GM12864 (cell line): ENCODE measurements at regions not wholly inside any gene's neighbourhood (a gene's known extent, or its start where the extent isn't known, plus 50 kb on each side); places are given as distances from the start of the nearest gene placed in this dataset.
"Not testable (repeated sequence)": the region's sequence is repeated elsewhere in the genome, so short reads cannot be mapped to it uniquely, and the experiment has no call there.

ENCODE experiments used
- DNase-seq: peaks from one replicate; pipeline ENCODE4 v3.0.0-alpha.2; 2011; ENCODE audit warnings: low read depth
- H3K4me3 ChIP-seq: 2 replicates; pipeline ENCODE4 v1.5.1; 2011; ENCODE audit warnings: mild to moderate bottlenecking, low read depth, low read length, control low read depth
- TF ChIP-seq, protein P1 (sequence below): IDR thresholded peaks from 2 replicates; pipeline ENCODE4 v1.5.1; 2011; ENCODE audit warnings: low read depth, mild to moderate bottlenecking, moderate library complexity, low read length, control low read depth, inconsistent platforms; ENCODE audit errors: missing control alignments

GRCh38 chr10:56181607-56182006 lies 179.5 kb downstream of the ZWINT start:
- DNase-seq = no peak
- H3K4me3 ChIP-seq = no peak overlapping the region
- TF ChIP-seq, protein P1, sequence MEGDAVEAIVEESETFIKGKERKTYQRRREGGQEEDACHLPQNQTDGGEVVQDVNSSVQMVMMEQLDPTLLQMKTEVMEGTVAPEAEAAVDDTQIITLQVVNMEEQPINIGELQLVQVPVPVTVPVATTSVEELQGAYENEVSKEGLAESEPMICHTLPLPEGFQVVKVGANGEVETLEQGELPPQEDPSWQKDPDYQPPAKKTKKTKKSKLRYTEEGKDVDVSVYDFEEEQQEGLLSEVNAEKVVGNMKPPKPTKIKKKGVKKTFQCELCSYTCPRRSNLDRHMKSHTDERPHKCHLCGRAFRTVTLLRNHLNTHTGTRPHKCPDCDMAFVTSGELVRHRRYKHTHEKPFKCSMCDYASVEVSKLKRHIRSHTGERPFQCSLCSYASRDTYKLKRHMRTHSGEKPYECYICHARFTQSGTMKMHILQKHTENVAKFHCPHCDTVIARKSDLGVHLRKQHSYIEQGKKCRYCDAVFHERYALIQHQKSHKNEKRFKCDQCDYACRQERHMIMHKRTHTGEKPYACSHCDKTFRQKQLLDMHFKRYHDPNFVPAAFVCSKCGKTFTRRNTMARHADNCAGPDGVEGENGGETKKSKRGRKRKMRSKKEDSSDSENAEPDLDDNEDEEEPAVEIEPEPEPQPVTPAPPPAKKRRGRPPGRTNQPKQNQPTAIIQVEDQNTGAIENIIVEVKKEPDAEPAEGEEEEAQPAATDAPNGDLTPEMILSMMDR = no peak

GRCh38 chr10:56178210-56178609 lies 182.8 kb downstream of the ZWINT start:
- TF ChIP-seq, protein P1 = no peak
- no peak for DNase-seq
- no peak overlapping the region for H3K4me3 ChIP-seq

- DNase-seq, H3K4me3 ChIP-seq: not testable (repeated sequence)
These were observed 206.0 kb downstream of the ZWINT start for GRCh38 chr10:56155091-56155513.

GRCh38 chr10:56146806-56147205 lies 214.3 kb downstream of the ZWINT start:
- TF ChIP-seq, protein P1 = no peak
- no peak overlapping the region for H3K4me3 ChIP-seq
- no peak for DNase-seq

DNA sequence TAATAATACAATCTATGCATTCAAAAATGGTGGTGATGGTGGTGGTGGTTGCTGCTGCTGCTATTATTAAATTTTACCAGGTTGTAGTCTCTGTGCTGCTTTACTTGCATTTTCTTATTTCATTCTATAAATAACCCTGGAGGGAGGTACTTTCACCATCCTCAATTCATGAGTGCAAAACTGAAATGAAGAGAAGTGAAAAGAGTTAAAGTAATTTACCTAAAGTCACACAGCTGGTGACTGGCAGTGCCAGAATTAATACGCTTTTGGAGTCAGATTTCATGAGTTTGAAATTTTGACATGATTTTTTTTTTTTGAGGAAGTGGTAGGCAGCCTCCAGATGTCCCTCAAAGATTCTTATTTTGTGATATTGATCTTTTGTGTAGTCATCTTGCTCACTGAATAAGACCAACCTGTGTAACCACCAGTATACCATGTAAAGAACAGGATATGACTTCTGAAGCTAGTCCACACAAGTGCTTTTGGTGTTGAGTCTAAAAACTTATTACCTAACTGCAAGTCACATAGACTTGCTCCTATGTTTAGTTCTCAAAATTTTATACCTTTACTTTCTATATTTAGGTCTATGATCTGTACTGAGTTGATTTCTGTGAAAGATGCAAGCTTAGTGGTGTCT lies 218.8 kb downstream of the ZWINT start:
- DNase-seq = peak; percentile 4
- TF ChIP-seq, protein P1 = no peak
- no peak overlapping the region for H3K4me3 ChIP-seq

DNA sequence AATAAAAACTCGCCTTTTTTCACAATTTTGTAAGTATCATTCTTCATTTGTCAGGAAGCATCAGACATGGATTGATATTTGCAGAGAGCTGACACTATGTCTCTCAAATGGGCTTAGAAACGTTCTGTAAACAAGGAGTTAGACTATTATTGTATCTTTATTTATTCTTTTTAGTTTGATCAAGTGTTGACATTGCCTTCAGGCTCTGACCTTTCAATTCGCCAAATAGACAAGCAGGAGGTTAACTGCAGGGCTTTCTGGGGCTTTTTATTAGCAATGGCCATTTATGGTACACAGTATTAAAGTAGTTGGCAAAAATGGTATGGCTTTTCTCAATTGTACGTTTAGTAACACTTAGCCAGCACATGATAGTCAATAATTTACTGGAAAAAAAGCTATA lies 221.7 kb downstream of the ZWINT start:
- H3K4me3 ChIP-seq = no peak overlapping the region
- TF ChIP-seq, protein P1 = no peak
- no peak for DNase-seq

DNA sequence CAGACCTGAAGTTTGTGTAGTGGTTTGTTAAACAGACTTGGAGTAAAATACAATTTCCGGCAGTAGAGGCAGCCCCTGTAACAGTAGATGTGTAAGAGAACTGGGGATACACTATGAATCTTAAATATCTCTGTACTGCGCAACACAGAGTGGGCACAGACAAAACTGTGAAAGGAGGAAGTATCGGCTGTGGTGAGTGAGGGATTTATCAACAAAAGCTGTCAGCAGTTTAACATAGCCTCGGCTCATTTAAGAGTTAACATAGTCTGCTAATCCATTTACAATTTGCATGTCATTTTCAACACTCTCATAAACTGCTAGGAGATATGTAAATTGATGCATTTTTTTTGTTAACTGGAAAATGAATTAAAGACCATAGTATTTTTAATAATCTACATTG lies 225.2 kb downstream of the ZWINT start:
- TF ChIP-seq, protein P1 = no peak
- no peak overlapping the region for H3K4me3 ChIP-seq
- DNase-seq = no peak
